B cell (primary cell): ENCODE measurements at regions not wholly inside any gene's neighbourhood (a gene's known extent, or its start where the extent isn't known, plus 50 kb on each side); places are given as distances from the start of the nearest gene placed in this dataset.

ENCODE experiments used
- ATAC-seq: fragments of 200-7000 bp; cut with Tn5 transposase; one replicate; pipeline ENCODE4 v1.10.0; 2021; ENCODE audit warnings: low read depth, mild to moderate bottlenecking, moderate number of reproducible peaks, moderate library complexity
- CTCF ChIA-PET: fragments of 350-600 bp; sonication (Branson Sonifier 250); formaldehyde crosslinking; loops from one replicate; lab custom pipeline; 2021; ENCODE audit warnings: antibody characterized with exemption, inconsistent platforms; lab: Charles Lee
- POLR2A ChIA-PET: fragments of 350-600 bp; sonication (Branson Sonifier 250); formaldehyde crosslinking; loops from one replicate; lab custom pipeline; 2021; ENCODE audit warnings: antibody characterized with exemption; lab: Charles Lee
- DNase-seq: peaks from one replicate; pipeline ENCODE4 v3.0.0; 2013
- H2AFZ ChIP-seq: 2 replicates; pipeline ENCODE4 v1.6.1; 2012; ENCODE audit warnings: mild to moderate bottlenecking, low read depth, low read length; ENCODE audit not compliant: insufficient read depth, poor library complexity, severe bottlenecking
- H3K27ac ChIP-seq, 2 donors: 1 replicate in 1 of 2; 2 replicates in 1 of 2; pipeline ENCODE4 v1.5.1; 2012 to 2013; ENCODE audit warnings: low read length in 2 of 2, mild to moderate bottlenecking in 2 of 2, moderate library complexity in 1 of 2
- H3K27me3 ChIP-seq, 4 experiments: fragments of 200-600 bp in 1 of 4; sonication (generic) in 1 of 4; replicated peaks in 1 of 4; 1 replicate in 2 of 4; 2 replicates in 2 of 4; pipeline versions ENCODE4 v1.6.1 to v1.7.0; 2013 to 2016; ENCODE audit warnings: low read length in 3 of 4, mild to moderate bottlenecking in 2 of 4, mixed read lengths in 1 of 4, moderate library complexity in 1 of 4; ENCODE audit not compliant: insufficient read depth in 4 of 4, control insufficient read depth in 3 of 4; ENCODE audit errors: control extremely low read depth in 1 of 4
- H3K36me3 ChIP-seq, 2 experiments: replicated peaks in 1 of 2; 1 replicate in 1 of 2; 2 replicates in 1 of 2; pipeline versions ENCODE4 v1.6.1 to v1.7.1; 2013; ENCODE audit warnings: low read length in 1 of 2; ENCODE audit not compliant: insufficient read depth in 2 of 2, control insufficient read depth in 1 of 2; ENCODE audit errors: control extremely low read depth in 1 of 2, extremely low read depth in 1 of 2
- H3K4me1 ChIP-seq, 2 donors: fragments of 200-600 bp in 1 of 2; sonication (generic) in 1 of 2; 1 replicate in 1 of 2; 2 replicates in 1 of 2; pipeline versions ENCODE4 v1.5.1 to v1.6.1; 2013 to 2017; ENCODE audit warnings: low read length in 2 of 2; ENCODE audit not compliant: control insufficient read depth in 2 of 2, insufficient read depth in 2 of 2
- H3K4me2 ChIP-seq: replicated peaks from 2 replicates; pipeline ENCODE3; 2012; ENCODE audit warnings: mild to moderate bottlenecking, low read depth, low read length; ENCODE audit not compliant: poor library complexity, severe bottlenecking
- H3K4me3 ChIP-seq, 5 experiments: fragments of 200-600 bp in 1 of 5; sonication (generic) in 1 of 5; 1 replicate in 3 of 5; 2 replicates in 2 of 5; pipeline versions ENCODE4 v1.5.1 to v1.7.0; 2011 to 2016; ENCODE audit warnings: low read length in 4 of 5, mild to moderate bottlenecking in 4 of 5, low read depth in 2 of 5, control low read depth in 1 of 5, moderate library complexity in 1 of 5; ENCODE audit not compliant: insufficient read depth in 1 of 5; ENCODE audit errors: control extremely low read depth in 1 of 5, extremely low read depth in 1 of 5
- H3K79me2 ChIP-seq: fragments of 200-600 bp; sonication (generic); one replicate; pipeline ENCODE4 v1.6.0; 2016; ENCODE audit warnings: low read length; ENCODE audit not compliant: control insufficient read depth, insufficient read depth
- H3K9ac ChIP-seq: fragments of 200-600 bp; sonication (generic); 2 replicates; pipeline ENCODE4 v1.6.1; 2017; ENCODE audit warnings: mild to moderate bottlenecking, low read length, moderate library complexity
- H3K9me3 ChIP-seq, 3 donors: one replicate each; pipeline versions ENCODE4 v1.6.1 to v1.7.1; 2013; ENCODE audit warnings: low read length in 2 of 3; ENCODE audit not compliant: control insufficient read depth in 2 of 3, insufficient read depth in 1 of 3; ENCODE audit errors: control extremely low read depth in 1 of 3
- H4K20me1 ChIP-seq: 2 replicates; pipeline ENCODE4 v1.6.0; 2012; ENCODE audit warnings: mild to moderate bottlenecking, low read length; ENCODE audit not compliant: insufficient read depth, control insufficient read depth, poor library complexity, severe bottlenecking
- H3K27ac Mint-ChIP-seq: one replicate; pipeline ENCODE4 v1.8.0; 2021; ENCODE audit warnings: mixed read lengths
- H3K27me3 Mint-ChIP-seq: one replicate; pipeline ENCODE4 v1.8.0; 2021; ENCODE audit warnings: mixed read lengths
- H3K4me1 Mint-ChIP-seq: one replicate; pipeline ENCODE4 v1.8.0; 2021; ENCODE audit warnings: mixed read lengths
- H3K4me3 Mint-ChIP-seq: one replicate; pipeline ENCODE4 v1.8.0; 2021; ENCODE audit warnings: mixed read lengths
- H3K9me3 Mint-ChIP-seq: one replicate; pipeline ENCODE4 v1.8.0; 2022; ENCODE audit warnings: mixed read lengths; ENCODE audit not compliant: insufficient read depth
- EZH2 ChIP-seq: IDR thresholded peaks from 2 replicates; pipeline ENCODE4 v1.6.1; 2012; ENCODE audit warnings: borderline replicate concordance, low read depth, mild to moderate bottlenecking, moderate library complexity, low read length; ENCODE audit not compliant: insufficient read depth, poor library complexity, severe bottlenecking
- WGBS: methylation state at CpG from one replicate; pipeline ENCODE4 v1.1.5; 2013; ENCODE audit warnings: missing lambda C conversion rate; ENCODE audit not compliant: insufficient coverage; 5-methylcytosine and 5-hydroxymethylcytosine counted together
- intact Hi-C: fragments of 100-400 bp; cut with micrococcal nuclease; formaldehyde crosslinking; loops from one replicate; pipeline ENCODE4 v1.10.0; 2022
- TF ChIP-seq, protein P1 (sequence below): fragments of 200-600 bp; IDR thresholded peaks from one replicate; pipeline ENCODE4 v1.8.0; 2022; ENCODE audit warnings: antibody characterized with exemption, mild to moderate bottlenecking

DNA sequence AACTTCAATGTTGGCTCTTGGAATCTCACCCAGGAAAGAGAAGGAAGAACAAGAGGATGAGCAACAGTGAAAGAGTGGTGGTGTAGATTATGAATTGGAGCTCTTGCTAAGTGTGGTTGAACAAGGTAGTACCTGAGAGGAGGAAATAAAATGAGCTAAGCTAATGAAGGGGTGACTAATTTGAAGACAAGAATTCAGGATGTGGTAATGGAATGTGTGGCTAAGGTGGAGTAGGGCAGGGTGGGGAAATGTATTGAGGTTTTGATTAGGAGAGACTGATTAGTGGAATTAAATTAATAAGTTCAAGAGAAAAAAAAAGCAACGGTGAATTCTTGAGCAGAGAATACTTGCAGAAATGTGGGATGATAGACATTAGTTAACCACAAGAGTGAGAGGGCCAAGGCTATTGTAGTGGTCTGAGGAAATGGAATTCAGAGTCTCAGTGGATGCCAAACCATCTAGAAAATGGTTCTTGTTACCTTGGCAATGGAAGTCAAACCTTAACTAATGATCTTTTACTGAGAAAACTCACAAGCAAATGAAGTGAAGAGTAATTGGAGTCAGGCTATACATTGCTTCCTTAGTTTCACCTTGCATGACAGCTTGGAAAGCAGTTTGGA is 648.3 kb upstream of the ZNF608 start:
- H3K4me1 ChIP-seq, result no peaks in the 10 kb centered on the region
- WGBS, result 100% methylated on average over 1 of the region's 1 CpG
- no peak overlapping the region for H3K27ac Mint-ChIP-seq
- no peaks in the 10 kb centered on the region for H4K20me1 ChIP-seq
- H3K36me3 ChIP-seq, result no peaks in the 10 kb centered on the region
- no peaks in the 10 kb centered on the region for H3K27me3 Mint-ChIP-seq
- TF ChIP-seq EZH2, result no peak
- TF ChIP-seq, protein P1, sequence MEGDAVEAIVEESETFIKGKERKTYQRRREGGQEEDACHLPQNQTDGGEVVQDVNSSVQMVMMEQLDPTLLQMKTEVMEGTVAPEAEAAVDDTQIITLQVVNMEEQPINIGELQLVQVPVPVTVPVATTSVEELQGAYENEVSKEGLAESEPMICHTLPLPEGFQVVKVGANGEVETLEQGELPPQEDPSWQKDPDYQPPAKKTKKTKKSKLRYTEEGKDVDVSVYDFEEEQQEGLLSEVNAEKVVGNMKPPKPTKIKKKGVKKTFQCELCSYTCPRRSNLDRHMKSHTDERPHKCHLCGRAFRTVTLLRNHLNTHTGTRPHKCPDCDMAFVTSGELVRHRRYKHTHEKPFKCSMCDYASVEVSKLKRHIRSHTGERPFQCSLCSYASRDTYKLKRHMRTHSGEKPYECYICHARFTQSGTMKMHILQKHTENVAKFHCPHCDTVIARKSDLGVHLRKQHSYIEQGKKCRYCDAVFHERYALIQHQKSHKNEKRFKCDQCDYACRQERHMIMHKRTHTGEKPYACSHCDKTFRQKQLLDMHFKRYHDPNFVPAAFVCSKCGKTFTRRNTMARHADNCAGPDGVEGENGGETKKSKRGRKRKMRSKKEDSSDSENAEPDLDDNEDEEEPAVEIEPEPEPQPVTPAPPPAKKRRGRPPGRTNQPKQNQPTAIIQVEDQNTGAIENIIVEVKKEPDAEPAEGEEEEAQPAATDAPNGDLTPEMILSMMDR, result no peak
- H3K79me2 ChIP-seq, result no peaks in the 10 kb centered on the region
- H3K4me1 Mint-ChIP-seq, result no peaks in the 10 kb centered on the region
- ChIA-PET CTCF (no interaction called here), POLR2A (no interaction called here)
- H3K9ac ChIP-seq, result no peak overlapping the region
- no peak for ATAC-seq
- no peak for DNase-seq
- H3K27me3 ChIP-seq, result no peaks in the 10 kb centered on the region
- peaks cover 2% of the 10 kb centered on the region for H3K9me3 Mint-ChIP-seq
- H3K27ac ChIP-seq, result no peak overlapping the region
- intact Hi-C loops, result no loop called here
- no peak overlapping the region for H3K4me2 ChIP-seq
- H3K4me3 Mint-ChIP-seq, result no peak overlapping the region
- H2AFZ ChIP-seq, result no peak overlapping the region
- H3K9me3 ChIP-seq, result peaks cover 0 to 3% (median 0%) of the 10 kb centered on the region in 3 donors
- H3K4me3 ChIP-seq, result no peak overlapping the region

- Histone ChIP-seq H3K9me3 (peaks cover 0 to 3% (median 0%) of the 10 kb centered on the region in 3 donors), H3K36me3 (no peaks in the 10 kb centered on the region), H2AFZ (no peak overlapping the region), H3K27ac (no peak overlapping the region), H3K4me1 (no peaks in the 10 kb centered on the region), H3K4me3 (no peak overlapping the region), H3K27me3 (no peaks in the 10 kb centered on the region), H3K4me2 (no peak overlapping the region), H3K9ac (no peak overlapping the region), H4K20me1 (no peaks in the 10 kb centered on the region), H3K79me2 (no peaks in the 10 kb centered on the region)
- Mint-ChIP-seq H3K9me3 (peaks cover 2% of the 10 kb centered on the region), H3K27ac (no peak overlapping the region), H3K4me1 (no peaks in the 10 kb centered on the region), H3K4me3 (no peak overlapping the region), H3K27me3 (no peaks in the 10 kb centered on the region)
- ATAC-seq, result no peak
- WGBS, result 100% methylated on average over 1 of the region's 1 CpG
- ChIA-PET POLR2A (no interaction called here), CTCF (no interaction called here)
- DNase-seq, result no peak
- intact Hi-C loops, result no loop called here
- TF ChIP-seq, protein P1, result no peak
- no peak for TF ChIP-seq EZH2
Measured at GRCh38 chr5:125396462-125396861, 650.0 kb upstream of the ZNF608 start.
